GM23338 (cell line): ENCODE measurements at regions not wholly inside any gene's neighbourhood (a gene's known extent, or its start where the extent isn't known, plus 50 kb on each side); places are given as distances from the start of the nearest gene placed in this dataset.

Source experiments
- ATAC-seq: fragments of 200-7000 bp; cut with Tn5 transposase; 3 replicates; pipeline ENCODE4 v1.9.1; 2020
- DNase-seq: peaks from one replicate; pipeline ENCODE4 v3.0.0-alpha.2; 2015; ENCODE audit warnings: low spot score
- H2AFZ ChIP-seq: fragments of 200-600 bp; sonication (generic); 2 replicates; pipeline ENCODE4 v1.8.0; 2016; ENCODE audit warnings: antibody characterized with exemption, mild to moderate bottlenecking, moderate library complexity
- H3F3A ChIP-seq: fragments of 200-600 bp; sonication (generic); replicated peaks from 2 replicates; pipeline ENCODE4 v1.8.0; 2017; ENCODE audit warnings: antibody characterized with exemption, mixed run types, low read depth
- H3K27ac ChIP-seq: fragments of 200-600 bp; sonication (generic); 2 replicates; pipeline ENCODE4 v1.6.1; 2016; ENCODE audit warnings: low read depth
- H3K27me3 ChIP-seq: fragments of 200-600 bp; sonication (generic); 2 replicates; pipeline ENCODE4 v1.8.0; 2016; ENCODE audit warnings: mild to moderate bottlenecking, mixed run types, moderate library complexity; ENCODE audit not compliant: insufficient read depth
- H3K36me3 ChIP-seq: fragments of 200-600 bp; sonication (generic); 2 replicates; pipeline ENCODE4 v1.8.0; 2016; ENCODE audit warnings: mild to moderate bottlenecking; ENCODE audit not compliant: insufficient read depth
- H3K4me1 ChIP-seq: fragments of 200-600 bp; sonication (generic); 2 replicates; pipeline ENCODE4 v1.8.0; 2016; ENCODE audit warnings: mild to moderate bottlenecking, moderate library complexity; ENCODE audit not compliant: insufficient read depth
- H3K4me2 ChIP-seq: fragments of 200-600 bp; sonication (generic); 2 replicates; pipeline ENCODE4 v1.7.1; 2017; ENCODE audit warnings: mixed run types
- H3K4me3 ChIP-seq: fragments of 200-600 bp; sonication (generic); 2 replicates; pipeline ENCODE4 v1.6.1; 2016; ENCODE audit warnings: mixed run types
- H3K79me2 ChIP-seq: fragments of 200-600 bp; sonication (generic); replicated peaks from 2 replicates; pipeline ENCODE4 v1.8.0; 2017; ENCODE audit warnings: mild to moderate bottlenecking; ENCODE audit not compliant: insufficient read depth
- H3K9me2 ChIP-seq: fragments of 200-600 bp; sonication (generic); 2 replicates; pipeline ENCODE4 v1.8.0; 2017; ENCODE audit not compliant: insufficient read depth
- H4K20me1 ChIP-seq: fragments of 200-600 bp; sonication (generic); replicated peaks from 2 replicates; pipeline ENCODE4 v1.8.0; 2017; ENCODE audit warnings: mild to moderate bottlenecking; ENCODE audit not compliant: insufficient read depth
- H3K27ac Mint-ChIP-seq: 2 replicates; pipeline ENCODE4 v1.8.0; 2020; ENCODE audit warnings: inconsistent platforms, mild to moderate bottlenecking, moderate library complexity, mixed read lengths
- H3K27me3 Mint-ChIP-seq: 3 replicates; pipeline ENCODE4 v1.8.0; 2022; ENCODE audit warnings: low read depth, mild to moderate bottlenecking, moderate library complexity, mixed read lengths, inconsistent platforms; ENCODE audit not compliant: insufficient read depth, poor library complexity
- H3K36me3 Mint-ChIP-seq: 3 replicates; pipeline ENCODE4 v1.8.0; 2021; ENCODE audit warnings: low read depth, mild to moderate bottlenecking, inconsistent platforms, moderate library complexity, mixed read lengths
- H3K4me1 Mint-ChIP-seq: 3 replicates; pipeline ENCODE4 v1.8.0; 2020; ENCODE audit warnings: mild to moderate bottlenecking, inconsistent platforms, mixed read lengths
- H3K4me3 Mint-ChIP-seq: 3 replicates; pipeline ENCODE4 v1.8.0; 2021; ENCODE audit warnings: moderate library complexity, mild to moderate bottlenecking, inconsistent platforms, mixed read lengths
- H3K9me3 Mint-ChIP-seq: 3 replicates; pipeline ENCODE4 v1.8.0; 2020; ENCODE audit warnings: moderate library complexity, mild to moderate bottlenecking, inconsistent platforms, mixed read lengths
- CREB1 ChIP-seq: fragments of 250-450 bp; sonication (Bioruptor Pico); IDR thresholded peaks from 2 replicates; pipeline ENCODE4 v1.5.0; 2020; ENCODE audit warnings: low read depth, mild to moderate bottlenecking, moderate library complexity
- ETS1 ChIP-seq: IDR thresholded peaks from 2 replicates; pipeline ENCODE4 v1.6.1; 2016; ENCODE audit warnings: antibody characterized with exemption
- EZH2 ChIP-seq: fragments of 200-600 bp; sonication (generic); IDR thresholded peaks from one replicate; pipeline ENCODE4 v1.8.0; 2017; ENCODE audit warnings: antibody characterized with exemption, mild to moderate bottlenecking, low read depth; ENCODE audit not compliant: unreplicated experiment
- EZH2phosphoT487 ChIP-seq: fragments of 200-600 bp; sonication (generic); IDR thresholded peaks from one replicate; pipeline ENCODE4 v1.8.1; 2018; ENCODE audit warnings: antibody characterized with exemption; ENCODE audit not compliant: unreplicated experiment
- JUNB ChIP-seq: IDR thresholded peaks from one replicate; pipeline ENCODE4 v1.6.1; 2016; ENCODE audit warnings: antibody characterized with exemption; ENCODE audit not compliant: unreplicated experiment
- NANOG ChIP-seq: IDR thresholded peaks from 2 replicates; pipeline ENCODE4 v1.6.1; 2016; ENCODE audit warnings: antibody characterized with exemption, borderline replicate concordance
- POLR2AphosphoS5 ChIP-seq: IDR thresholded peaks from 2 replicates; pipeline ENCODE4 v1.6.1; 2016; ENCODE audit warnings: antibody characterized with exemption, low read depth
- STAT1 ChIP-seq: IDR thresholded peaks from one replicate; pipeline ENCODE4 v1.6.1; 2016; ENCODE audit warnings: antibody characterized with exemption; ENCODE audit not compliant: unreplicated experiment
- ZNF114 ChIP-seq: fragments of 250-450 bp; sonication (Bioruptor Pico); IDR thresholded peaks from 2 replicates; pipeline ENCODE4 v1.5.0; 2020; ENCODE audit warnings: mild to moderate bottlenecking, moderate library complexity
- ZNF331 ChIP-seq: fragments of 250-450 bp; sonication (Bioruptor Pico); IDR thresholded peaks from 2 replicates; pipeline ENCODE4 v1.5.0; 2020; ENCODE audit warnings: low read depth, mild to moderate bottlenecking, moderate library complexity
- ZNF462 ChIP-seq: fragments of 250-450 bp; sonication (Bioruptor Pico); IDR thresholded peaks from 2 replicates; pipeline ENCODE4 v1.5.0; 2020; ENCODE audit warnings: mild to moderate bottlenecking, moderate library complexity
- TF ChIP-seq, protein P1 (sequence below): IDR thresholded peaks from one replicate; pipeline ENCODE4 v1.6.1; 2018; ENCODE audit warnings: antibody characterized with exemption; ENCODE audit not compliant: unreplicated experiment
- TF ChIP-seq, protein P2 (sequence below), 2 experiments: fragments of 200-600 bp in 1 of 2; sonication (generic) in 1 of 2; conservative IDR thresholded peaks; 2 replicates each; pipeline versions ENCODE4 v1.5.1 to v1.6.1; 2016 to 2017; ENCODE audit warnings: antibody characterized with exemption in 2 of 2, low read depth in 2 of 2, mild to moderate bottlenecking in 2 of 2, moderate library complexity in 1 of 2

DNA sequence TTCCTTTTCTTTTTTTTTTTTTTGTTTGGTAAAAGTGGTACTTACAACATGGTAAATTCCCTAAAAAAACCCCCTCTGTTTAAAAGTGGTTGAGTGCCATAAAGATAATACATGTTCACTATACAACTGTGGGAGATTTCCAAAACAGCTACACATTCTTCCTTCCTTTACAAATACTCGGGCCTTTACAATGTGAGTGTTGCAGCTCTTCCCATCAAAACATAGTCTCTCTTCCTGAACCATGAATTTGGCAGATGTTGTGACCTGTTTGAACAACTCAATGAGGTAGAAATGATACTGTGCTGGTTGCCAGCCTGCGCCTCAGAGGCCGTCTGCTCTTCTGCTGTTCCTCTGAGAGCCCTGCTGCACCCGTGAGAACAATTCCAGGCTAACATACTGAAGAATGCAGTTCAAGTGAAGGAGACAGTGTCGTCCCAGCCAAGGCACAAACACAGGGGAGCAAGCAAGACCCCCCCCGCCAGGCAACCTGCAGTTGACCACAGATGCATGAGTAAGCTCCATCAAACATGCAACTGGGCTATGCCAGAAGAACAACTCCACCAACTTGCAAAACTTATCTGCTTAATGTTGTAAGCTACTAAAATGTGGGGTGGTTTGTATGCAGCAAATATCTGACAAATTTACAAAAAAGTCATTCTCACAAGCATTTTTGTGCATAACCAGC, 645.0 kb downstream of the PCDH7 start:
- Mint-ChIP-seq H3K4me3 (no peak overlapping the region), H3K27ac (no peak overlapping the region), H3K27me3 (peaks cover 1% of the 10 kb centered on the region), H3K36me3 (no peaks in the 10 kb centered on the region), H3K9me3 (no peaks in the 10 kb centered on the region), H3K4me1 (no peaks in the 10 kb centered on the region)
- Histone ChIP-seq H3K27me3 (no peaks in the 10 kb centered on the region), H3K27ac (no peak overlapping the region), H3K79me2 (no peaks in the 10 kb centered on the region), H3K4me1 (no peaks in the 10 kb centered on the region), H2AFZ (peak overlapping the region; percentile 79; the same call in 1 of the 2 replicates), H4K20me1 (no peaks in the 10 kb centered on the region), H3K4me2 (no peak overlapping the region), H3K4me3 (no peak overlapping the region), H3F3A (no peaks in the 10 kb centered on the region), H3K9me2 (no peaks in the 10 kb centered on the region; the same call in 1 of the 2 replicates), H3K36me3 (no peaks in the 10 kb centered on the region)
- DNase-seq (no peak), ATAC-seq (no peak)
- TF ChIP-seq ZNF114 (no peak), ETS1 (no peak), EZH2 (no peak), EZH2phosphoT487 (no peak), JUNB (no peak), ZNF462 (no peak), NANOG (no peak), ZNF331 (CRISPR knock-in tag) (no peak), POLR2AphosphoS5 (no peak), STAT1 (no peak), CREB1 (CRISPR knock-in tag) (no peak)
- TF ChIP-seq, protein P1, sequence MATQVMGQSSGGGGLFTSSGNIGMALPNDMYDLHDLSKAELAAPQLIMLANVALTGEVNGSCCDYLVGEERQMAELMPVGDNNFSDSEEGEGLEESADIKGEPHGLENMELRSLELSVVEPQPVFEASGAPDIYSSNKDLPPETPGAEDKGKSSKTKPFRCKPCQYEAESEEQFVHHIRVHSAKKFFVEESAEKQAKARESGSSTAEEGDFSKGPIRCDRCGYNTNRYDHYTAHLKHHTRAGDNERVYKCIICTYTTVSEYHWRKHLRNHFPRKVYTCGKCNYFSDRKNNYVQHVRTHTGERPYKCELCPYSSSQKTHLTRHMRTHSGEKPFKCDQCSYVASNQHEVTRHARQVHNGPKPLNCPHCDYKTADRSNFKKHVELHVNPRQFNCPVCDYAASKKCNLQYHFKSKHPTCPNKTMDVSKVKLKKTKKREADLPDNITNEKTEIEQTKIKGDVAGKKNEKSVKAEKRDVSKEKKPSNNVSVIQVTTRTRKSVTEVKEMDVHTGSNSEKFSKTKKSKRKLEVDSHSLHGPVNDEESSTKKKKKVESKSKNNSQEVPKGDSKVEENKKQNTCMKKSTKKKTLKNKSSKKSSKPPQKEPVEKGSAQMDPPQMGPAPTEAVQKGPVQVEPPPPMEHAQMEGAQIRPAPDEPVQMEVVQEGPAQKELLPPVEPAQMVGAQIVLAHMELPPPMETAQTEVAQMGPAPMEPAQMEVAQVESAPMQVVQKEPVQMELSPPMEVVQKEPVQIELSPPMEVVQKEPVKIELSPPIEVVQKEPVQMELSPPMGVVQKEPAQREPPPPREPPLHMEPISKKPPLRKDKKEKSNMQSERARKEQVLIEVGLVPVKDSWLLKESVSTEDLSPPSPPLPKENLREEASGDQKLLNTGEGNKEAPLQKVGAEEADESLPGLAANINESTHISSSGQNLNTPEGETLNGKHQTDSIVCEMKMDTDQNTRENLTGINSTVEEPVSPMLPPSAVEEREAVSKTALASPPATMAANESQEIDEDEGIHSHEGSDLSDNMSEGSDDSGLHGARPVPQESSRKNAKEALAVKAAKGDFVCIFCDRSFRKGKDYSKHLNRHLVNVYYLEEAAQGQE = no peak
- TF ChIP-seq, protein P2, sequence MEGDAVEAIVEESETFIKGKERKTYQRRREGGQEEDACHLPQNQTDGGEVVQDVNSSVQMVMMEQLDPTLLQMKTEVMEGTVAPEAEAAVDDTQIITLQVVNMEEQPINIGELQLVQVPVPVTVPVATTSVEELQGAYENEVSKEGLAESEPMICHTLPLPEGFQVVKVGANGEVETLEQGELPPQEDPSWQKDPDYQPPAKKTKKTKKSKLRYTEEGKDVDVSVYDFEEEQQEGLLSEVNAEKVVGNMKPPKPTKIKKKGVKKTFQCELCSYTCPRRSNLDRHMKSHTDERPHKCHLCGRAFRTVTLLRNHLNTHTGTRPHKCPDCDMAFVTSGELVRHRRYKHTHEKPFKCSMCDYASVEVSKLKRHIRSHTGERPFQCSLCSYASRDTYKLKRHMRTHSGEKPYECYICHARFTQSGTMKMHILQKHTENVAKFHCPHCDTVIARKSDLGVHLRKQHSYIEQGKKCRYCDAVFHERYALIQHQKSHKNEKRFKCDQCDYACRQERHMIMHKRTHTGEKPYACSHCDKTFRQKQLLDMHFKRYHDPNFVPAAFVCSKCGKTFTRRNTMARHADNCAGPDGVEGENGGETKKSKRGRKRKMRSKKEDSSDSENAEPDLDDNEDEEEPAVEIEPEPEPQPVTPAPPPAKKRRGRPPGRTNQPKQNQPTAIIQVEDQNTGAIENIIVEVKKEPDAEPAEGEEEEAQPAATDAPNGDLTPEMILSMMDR (conservative IDR thresholded peaks at IDR 0.05; ENCODE audit: low read depth in 2 of 2) = no peak
